Caco-2 (cell line): ENCODE measurements at regions not wholly inside any gene's neighbourhood (a gene's known extent, or its start where the extent isn't known, plus 50 kb on each side); places are given as distances from the start of the nearest gene placed in this dataset.

Experiments
- BruUV-seq: library from RNA; stranded (reverse); fragments of 400-500 nt; replicated peaks from 2 replicates; lab custom pipeline; 2021; lab: Mats Ljungman, UMichigan
- CTCF ChIA-PET: fragments of 300-600 bp; sonication (Branson Sonifier 250); formaldehyde crosslinking; loops from one replicate; lab custom pipeline; 2022; ENCODE audit warnings: antibody characterized with exemption; lab: Charles Lee
- POLR2A ChIA-PET: fragments of 300-600 bp; sonication (Branson Sonifier 250); formaldehyde crosslinking; loops from one replicate; lab custom pipeline; 2022; ENCODE audit warnings: antibody characterized with exemption; lab: Charles Lee
- DNase-seq, 2 experiments: peaks; one replicate each; pipeline versions ENCODE4 v3.0.0 to v3.0.0-alpha.2; 2020 to 2022
- H3K27me3 ChIP-seq: replicated peaks from 2 replicates; pipeline ENCODE4 v1.6.0; 2011; ENCODE audit warnings: low read length; ENCODE audit not compliant: control insufficient read depth, insufficient read depth
- H3K36me3 ChIP-seq: 2 replicates; pipeline ENCODE4 v1.5.1; 2011; ENCODE audit warnings: low read length; ENCODE audit not compliant: control insufficient read depth, insufficient read depth
- H3K4me1 ChIP-seq: fragments of 250-450 bp; sonication (Bioruptor Pico); 2 replicates; pipeline ENCODE4 v1.5.1; 2020; ENCODE audit warnings: mild to moderate bottlenecking
- H3K4me3 ChIP-seq: 2 replicates; pipeline ENCODE4 v1.5.1; 2011; ENCODE audit warnings: low read depth, mild to moderate bottlenecking, control low read depth, low read length
- H3K9me3 ChIP-seq: fragments of 250-450 bp; sonication (Bioruptor Pico); 2 replicates; pipeline ENCODE4 v1.5.1; 2020; ENCODE audit warnings: mild to moderate bottlenecking, moderate library complexity
- H3K27ac Mint-ChIP-seq: one replicate; pipeline ENCODE4 v1.8.0; 2022; ENCODE audit warnings: mixed read lengths; ENCODE audit not compliant: unreplicated experiment
- H3K27me3 Mint-ChIP-seq: one replicate; pipeline ENCODE4 v1.8.0; 2022; ENCODE audit warnings: mixed read lengths; ENCODE audit not compliant: insufficient read depth, unreplicated experiment
- H3K36me3 Mint-ChIP-seq: one replicate; pipeline ENCODE4 v1.8.0; 2022; ENCODE audit warnings: mild to moderate bottlenecking, mixed read lengths; ENCODE audit not compliant: insufficient read depth, unreplicated experiment
- H3K4me1 Mint-ChIP-seq: one replicate; pipeline ENCODE4 v1.8.0; 2022; ENCODE audit warnings: low read depth, mixed read lengths; ENCODE audit not compliant: unreplicated experiment
- H3K4me3 Mint-ChIP-seq: one replicate; pipeline ENCODE4 v1.8.0; 2022; ENCODE audit warnings: mild to moderate bottlenecking, moderate library complexity, mixed read lengths; ENCODE audit not compliant: unreplicated experiment
- H3K9me3 Mint-ChIP-seq: one replicate; pipeline ENCODE4 v1.8.0; 2022; ENCODE audit warnings: mixed read lengths; ENCODE audit not compliant: unreplicated experiment
- intact Hi-C: fragments of 100-400 bp; cut with micrococcal nuclease; formaldehyde crosslinking; loops from one replicate; pipeline ENCODE4 v1.10.0; 2022; ENCODE audit not compliant: unreplicated experiment
- TF ChIP-seq, protein P1 (sequence below), 2 experiments: fragments of 200-600 bp in 1 of 2; IDR thresholded peaks; 1 replicate in 1 of 2; 2 replicates in 1 of 2; pipeline versions ENCODE4 v1.5.1 to v1.8.0; 2011 to 2022; ENCODE audit warnings: antibody characterized with exemption in 1 of 2, control low read depth in 1 of 2, inconsistent platforms in 1 of 2, low read depth in 1 of 2, low read length in 1 of 2, mild to moderate bottlenecking in 1 of 2, moderate library complexity in 1 of 2; ENCODE audit not compliant: insufficient read depth in 1 of 2, severe bottlenecking in 1 of 2, unreplicated experiment in 1 of 2

DNA sequence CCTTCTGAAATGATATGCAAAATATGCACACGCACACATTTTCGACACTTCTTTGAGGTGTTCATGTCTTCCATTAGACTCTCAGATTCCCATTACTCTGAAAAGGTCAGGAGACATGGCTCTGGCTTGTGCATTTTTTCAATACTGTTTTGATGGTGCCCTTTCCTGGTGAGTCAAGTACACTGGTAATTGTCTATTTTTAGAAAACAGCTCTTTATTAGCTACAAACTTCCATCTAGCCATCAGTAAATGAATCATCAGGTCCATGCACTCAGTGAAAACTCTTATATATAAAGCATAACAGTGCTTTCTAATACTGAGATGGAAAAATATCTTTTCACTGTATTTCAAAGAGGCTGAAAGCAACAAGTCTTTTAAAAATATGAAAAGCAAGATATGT is 194.9 kb downstream of the GALNT1 start:
- ChIA-PET POLR2A (no interaction called here), CTCF (no interaction called here)
- TF ChIP-seq, protein P1, sequence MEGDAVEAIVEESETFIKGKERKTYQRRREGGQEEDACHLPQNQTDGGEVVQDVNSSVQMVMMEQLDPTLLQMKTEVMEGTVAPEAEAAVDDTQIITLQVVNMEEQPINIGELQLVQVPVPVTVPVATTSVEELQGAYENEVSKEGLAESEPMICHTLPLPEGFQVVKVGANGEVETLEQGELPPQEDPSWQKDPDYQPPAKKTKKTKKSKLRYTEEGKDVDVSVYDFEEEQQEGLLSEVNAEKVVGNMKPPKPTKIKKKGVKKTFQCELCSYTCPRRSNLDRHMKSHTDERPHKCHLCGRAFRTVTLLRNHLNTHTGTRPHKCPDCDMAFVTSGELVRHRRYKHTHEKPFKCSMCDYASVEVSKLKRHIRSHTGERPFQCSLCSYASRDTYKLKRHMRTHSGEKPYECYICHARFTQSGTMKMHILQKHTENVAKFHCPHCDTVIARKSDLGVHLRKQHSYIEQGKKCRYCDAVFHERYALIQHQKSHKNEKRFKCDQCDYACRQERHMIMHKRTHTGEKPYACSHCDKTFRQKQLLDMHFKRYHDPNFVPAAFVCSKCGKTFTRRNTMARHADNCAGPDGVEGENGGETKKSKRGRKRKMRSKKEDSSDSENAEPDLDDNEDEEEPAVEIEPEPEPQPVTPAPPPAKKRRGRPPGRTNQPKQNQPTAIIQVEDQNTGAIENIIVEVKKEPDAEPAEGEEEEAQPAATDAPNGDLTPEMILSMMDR (IDR thresholded peaks at IDR 0.05; ENCODE audit: insufficient read depth in 1 of 2, low read depth in 1 of 2, low read length in 1 of 2, severe bottlenecking in 1 of 2, unreplicated experiment in 1 of 2): no peak
- Mint-ChIP-seq H3K27me3 (peaks cover 7% of the 10 kb centered on the region), H3K4me1 (no peaks in the 10 kb centered on the region), H3K9me3 (no peaks in the 10 kb centered on the region), H3K36me3 (no peaks in the 10 kb centered on the region), H3K4me3 (no peak overlapping the region), H3K27ac (no peak overlapping the region)
- no TSS peak for BruUV-seq
- no peak for DNase-seq
- intact Hi-C loops: no loop called here
- Histone ChIP-seq H3K4me1 (no peaks in the 10 kb centered on the region), H3K27me3 (no peaks in the 10 kb centered on the region), H3K4me3 (no peak overlapping the region), H3K36me3 (no peaks in the 10 kb centered on the region), H3K9me3 (no peaks in the 10 kb centered on the region)

GRCh38 chr18:35777039-35777438 is 195.4 kb upstream of the RMP24 start:
- H3K36me3 Mint-ChIP-seq: no peaks in the 10 kb centered on the region
- H3K9me3 ChIP-seq: no peaks in the 10 kb centered on the region
- POLR2A ChIA-PET: no interaction called here
- peaks cover 7% of the 10 kb centered on the region for H3K27me3 Mint-ChIP-seq
- no peaks in the 10 kb centered on the region for H3K9me3 Mint-ChIP-seq
- no peak overlapping the region for H3K4me3 Mint-ChIP-seq
- CTCF ChIA-PET: no interaction called here
- H3K27me3 ChIP-seq: no peaks in the 10 kb centered on the region
- no peaks in the 10 kb centered on the region for H3K4me1 ChIP-seq
- no peaks in the 10 kb centered on the region for H3K36me3 ChIP-seq
- H3K4me1 Mint-ChIP-seq: no peaks in the 10 kb centered on the region
- BruUV-seq: no TSS peak
- intact Hi-C loops: no loop called here
- no peak overlapping the region for H3K27ac Mint-ChIP-seq
- TF ChIP-seq, protein P1 (IDR thresholded peaks at IDR 0.05; ENCODE audit: insufficient read depth in 1 of 2, low read depth in 1 of 2, low read length in 1 of 2, severe bottlenecking in 1 of 2, unreplicated experiment in 1 of 2): no peak
- peak in 1 of 2 experiments; percentile 1 for DNase-seq
- no peak overlapping the region for H3K4me3 ChIP-seq

DNA sequence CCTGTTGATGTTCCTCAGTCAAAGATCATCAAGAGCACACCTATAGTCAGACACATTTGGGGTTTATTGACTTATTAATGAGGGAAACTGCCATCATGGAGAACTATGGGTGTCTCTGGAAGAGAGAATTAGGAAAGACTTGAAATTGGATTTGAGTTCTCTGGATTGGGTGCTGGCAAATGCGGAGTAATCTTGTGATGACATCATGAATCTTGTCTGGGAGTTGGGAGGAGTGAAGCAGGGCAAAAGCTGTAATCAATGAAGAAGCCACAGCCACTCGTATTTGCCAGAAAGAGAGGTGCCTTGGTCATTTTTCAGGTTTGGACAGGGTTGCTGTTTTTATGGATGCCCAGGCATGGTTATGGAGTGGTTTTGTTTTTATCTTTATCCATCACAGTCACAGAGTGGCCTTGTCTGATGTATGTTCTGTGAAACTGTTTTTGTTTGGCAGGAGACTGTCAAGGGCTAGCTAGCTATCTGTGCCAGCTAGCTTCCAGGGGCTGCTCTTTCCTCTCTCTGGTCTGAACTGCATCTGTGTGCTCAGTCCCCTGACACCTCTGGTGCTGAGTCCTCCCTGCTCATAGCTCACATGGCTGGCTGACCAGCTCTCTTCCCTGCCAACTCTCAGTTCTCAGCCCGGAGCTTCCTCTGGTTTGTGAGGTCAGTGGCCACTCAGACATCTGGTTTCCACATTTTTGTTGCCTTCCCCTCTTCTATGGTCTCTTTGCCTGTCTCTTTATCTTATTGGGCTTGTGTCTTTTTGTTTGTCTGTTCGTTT is 193.4 kb upstream of the RMP24 start:
- H3K4me3 ChIP-seq: no peak overlapping the region
- no peaks in the 10 kb centered on the region for H3K9me3 Mint-ChIP-seq
- no peak overlapping the region for H3K4me3 Mint-ChIP-seq
- H3K9me3 ChIP-seq: no peaks in the 10 kb centered on the region
- no TSS peak for BruUV-seq
- no peak overlapping the region for H3K27ac Mint-ChIP-seq
- no peaks in the 10 kb centered on the region for H3K4me1 Mint-ChIP-seq
- intact Hi-C loops: no loop called here
- H3K36me3 ChIP-seq: no peaks in the 10 kb centered on the region
- H3K27me3 ChIP-seq: no peaks in the 10 kb centered on the region
- TF ChIP-seq, protein P1 (IDR thresholded peaks at IDR 0.05; ENCODE audit: insufficient read depth in 1 of 2, low read depth in 1 of 2, low read length in 1 of 2, severe bottlenecking in 1 of 2, unreplicated experiment in 1 of 2): no peak
- DNase-seq: no peak
- POLR2A ChIA-PET: no interaction called here
- H3K27me3 Mint-ChIP-seq: peaks cover 7% of the 10 kb centered on the region
- H3K36me3 Mint-ChIP-seq: no peaks in the 10 kb centered on the region
- CTCF ChIA-PET: no interaction called here
- no peaks in the 10 kb centered on the region for H3K4me1 ChIP-seq
